HepG2 (cell line): ENCODE measurements at regions not wholly inside any gene's neighbourhood (a gene's known extent, or its start where the extent isn't known, plus 50 kb on each side); places are given as distances from the start of the nearest gene placed in this dataset.

Source experiments
- ATF4 ChIP-seq, 2 experiments: fragments of 450-650 bp in 1 of 2; sonication (generic) in 1 of 2; formaldehyde crosslinking; IDR thresholded peaks; 2 replicates each; pipeline versions ENCODE4 v1.5.0 to v1.8.0; 2020 to 2022; ENCODE audit warnings: mild to moderate bottlenecking in 1 of 2, missing genetic modification reagents in 1 of 2
- HIC2 ChIP-seq: sonication (generic); formaldehyde crosslinking; IDR thresholded peaks from 2 replicates; pipeline ENCODE4 v1.9.0; 2022; ENCODE audit warnings: low read depth, missing genetic modification reagents
- HMG20A ChIP-seq: IDR thresholded peaks from 2 replicates; pipeline ENCODE4 v1.6.1; 2016; ENCODE audit warnings: borderline replicate concordance
- KDM5A ChIP-seq: fragments of 200-600 bp; sonication (generic); IDR thresholded peaks from 2 replicates; pipeline ENCODE4 v1.7.0; 2018; ENCODE audit warnings: antibody characterized with exemption, mild to moderate bottlenecking, low read length, borderline replicate concordance
- TF ChIP-seq, protein P1 (sequence below): sonication (generic); formaldehyde crosslinking; IDR thresholded peaks from 2 replicates; pipeline ENCODE4 v1.9.0; 2021; ENCODE audit warnings: missing genetic modification reagents, borderline replicate concordance

GRCh38 chr13:105177265-105177900 is 1358.1 kb downstream of the EFNB2 start:
- no peak for TF ChIP-seq ATF4 (CRISPR knock-in tag; IDR thresholded peaks at IDR 0.05)
- TF ChIP-seq HMG20A (CRISPR knock-in tag): no peak
- TF ChIP-seq KDM5A: no peak
- TF ChIP-seq HIC2 (CRISPR knock-in tag): no peak
- TF ChIP-seq, protein P1, sequence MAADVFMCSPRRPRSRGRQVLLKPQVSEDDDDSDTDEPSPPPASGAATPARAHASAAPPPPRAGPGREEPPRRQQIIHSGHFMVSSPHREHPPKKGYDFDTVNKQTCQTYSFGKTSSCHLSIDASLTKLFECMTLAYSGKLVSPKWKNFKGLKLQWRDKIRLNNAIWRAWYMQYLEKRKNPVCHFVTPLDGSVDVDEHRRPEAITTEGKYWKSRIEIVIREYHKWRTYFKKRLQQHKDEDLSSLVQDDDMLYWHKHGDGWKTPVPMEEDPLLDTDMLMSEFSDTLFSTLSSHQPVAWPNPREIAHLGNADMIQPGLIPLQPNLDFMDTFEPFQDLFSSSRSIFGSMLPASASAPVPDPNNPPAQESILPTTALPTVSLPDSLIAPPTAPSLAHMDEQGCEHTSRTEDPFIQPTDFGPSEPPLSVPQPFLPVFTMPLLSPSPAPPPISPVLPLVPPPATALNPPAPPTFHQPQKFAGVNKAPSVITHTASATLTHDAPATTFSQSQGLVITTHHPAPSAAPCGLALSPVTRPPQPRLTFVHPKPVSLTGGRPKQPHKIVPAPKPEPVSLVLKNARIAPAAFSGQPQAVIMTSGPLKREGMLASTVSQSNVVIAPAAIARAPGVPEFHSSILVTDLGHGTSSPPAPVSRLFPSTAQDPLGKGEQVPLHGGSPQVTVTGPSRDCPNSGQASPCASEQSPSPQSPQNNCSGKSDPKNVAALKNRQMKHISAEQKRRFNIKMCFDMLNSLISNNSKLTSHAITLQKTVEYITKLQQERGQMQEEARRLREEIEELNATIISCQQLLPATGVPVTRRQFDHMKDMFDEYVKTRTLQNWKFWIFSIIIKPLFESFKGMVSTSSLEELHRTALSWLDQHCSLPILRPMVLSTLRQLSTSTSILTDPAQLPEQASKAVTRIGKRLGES (CRISPR knock-in tag): no peak
